ENCODE measurements at regions not wholly inside any gene's neighbourhood (a gene's known extent, or its start where the extent isn't known, plus 50 kb on each side); places are given as distances from the start of the nearest gene placed in this dataset.
"Not testable (repeated sequence)": the region's sequence is repeated elsewhere in the genome, so short reads cannot be mapped to it uniquely, and the experiment has no call there.

- Histone ChIP-seq H3K4me3 (no peak overlapping the region), H3K27ac (peak overlapping the region in 4 of 21 experiments; percentile 41 to 68 (median 54))
These were observed 542.1 kb upstream of the ID2 start for GRCh38 chr2:8139668-8140200.

- no peak overlapping the region for H3K4me3 ChIP-seq
- no peak overlapping the region for H3K27ac ChIP-seq
These were observed 540.7 kb upstream of the ID2 start for GRCh38 chr2:8141079-8141707.

- H3K4me3 ChIP-seq, result no peak overlapping the region
- peak overlapping the region in 1 of 21 experiments; percentile 16 for H3K27ac ChIP-seq
These were observed 540.1 kb upstream of the ID2 start for GRCh38 chr2:8141780-8142179.

- H3K27ac ChIP-seq, result peak overlapping the region in 1 of 21 experiments; percentile 16
These were observed 539.4 kb upstream of the ID2 start for GRCh38 chr2:8142461-8142860.

GRCh38 chr2:8144131-8144631 lies 537.7 kb upstream of the ID2 start:
- H3K4me3 ChIP-seq, result no peak overlapping the region
- no peak overlapping the region for H3K27ac ChIP-seq

More at GRCh38 chr2:8142461-8142860, 539.4 kb upstream of the ID2 start:
- no peak overlapping the region for H3K4me3 ChIP-seq

GRCh38 chr2:8144785-8145184 lies 537.1 kb upstream of the ID2 start:
- no peak overlapping the region for H3K27ac ChIP-seq
- H3K4me3 ChIP-seq, result no peak overlapping the region

GRCh38 chr2:8145375-8145774 lies 536.5 kb upstream of the ID2 start:
- not testable (repeated sequence) for H3K27ac ChIP-seq, H3K4me3 ChIP-seq

GRCh38 chr2:8146132-8147005 lies 535.5 kb upstream of the ID2 start:
- no peak overlapping the region for H3K27ac ChIP-seq
- no peak overlapping the region for H3K4me3 ChIP-seq

GRCh38 chr2:8148260-8149006 lies 533.4 kb upstream of the ID2 start:
- no peak overlapping the region for H3K27ac ChIP-seq

GRCh38 chr2:8149007-8149405 lies 532.9 kb upstream of the ID2 start:
- Histone ChIP-seq H3K27ac (no peak overlapping the region), H3K4me3 (no peak overlapping the region)

More at GRCh38 chr2:8148260-8149006, 533.4 kb upstream of the ID2 start:
- no peak overlapping the region for H3K4me3 ChIP-seq

GRCh38 chr2:8149985-8150539 lies 531.8 kb upstream of the ID2 start:
- Histone ChIP-seq H3K4me3 (no peak overlapping the region), H3K27ac (no peak overlapping the region)

GRCh38 chr2:8151888-8152287 lies 530.0 kb upstream of the ID2 start:
- no peak overlapping the region for H3K4me3 ChIP-seq
- no peak overlapping the region for H3K27ac ChIP-seq

- Histone ChIP-seq H3K27ac (no peak overlapping the region), H3K4me3 (no peak overlapping the region)
These were observed 529.2 kb upstream of the ID2 start for GRCh38 chr2:8152392-8153257.

- no peak overlapping the region for H3K4me3 ChIP-seq
- no peak overlapping the region for H3K27ac ChIP-seq
These were observed 528.6 kb upstream of the ID2 start for GRCh38 chr2:8153258-8153718.

GRCh38 chr2:8154270-8154669 lies 527.6 kb upstream of the ID2 start:
- Histone ChIP-seq H3K4me3 (no peak overlapping the region), H3K27ac (no peak overlapping the region)

- H3K27ac ChIP-seq, result no peak overlapping the region
- H3K4me3 ChIP-seq, result no peak overlapping the region
These were observed 526.9 kb upstream of the ID2 start for GRCh38 chr2:8154936-8155335.

GRCh38 chr2:8157621-8158430 lies 524.0 kb upstream of the ID2 start:
- H3K27ac ChIP-seq, result no peak overlapping the region
- no peak overlapping the region for H3K4me3 ChIP-seq

GRCh38 chr2:8158711-8159110 lies 523.1 kb upstream of the ID2 start:
- no peak overlapping the region for H3K4me3 ChIP-seq
- no peak overlapping the region for H3K27ac ChIP-seq
